ENCODE measurements at regions not wholly inside any gene's neighbourhood (a gene's known extent, or its start where the extent isn't known, plus 50 kb on each side); places are given as distances from the start of the nearest gene placed in this dataset.

GRCh38 chr11:95318498-95318897 lies 87.5 kb upstream of the SESN3 start:
- ChIA-PET CTCF (no interaction called here), POLR2A (no interaction called here)
- H3K4me1 ChIP-seq (ENCODE audit: insufficient read depth, low read length) = no peaks in the 10 kb centered on the region
- H3K9me3 Mint-ChIP-seq = no peaks in the 10 kb centered on the region
- no peaks in the 10 kb centered on the region for H3K36me3 ChIP-seq (ENCODE audit: insufficient read depth, low read length)
- H3K4me1 Mint-ChIP-seq (ENCODE audit: low read depth) = no peaks in the 10 kb centered on the region
- no peak overlapping the region for H3K27ac ChIP-seq (ENCODE audit: low read depth in 1 of 2, low read length in 2 of 2)
- no peak overlapping the region for H3K27ac Mint-ChIP-seq
- ATAC-seq (ENCODE audit: poor library complexity) (no peak), DNase-seq (no peak)
- H3K4me3 ChIP-seq (ENCODE audit: low read length) = no peak overlapping the region
- no peaks in the 10 kb centered on the region for H3K27me3 Mint-ChIP-seq
- no peak for TF ChIP-seq CTCF (IDR thresholded peaks at IDR 0.05)
- no peaks in the 10 kb centered on the region for H3K27me3 ChIP-seq (ENCODE audit: control insufficient read depth in 1 of 2, insufficient read depth in 2 of 2, low read length in 2 of 2)
- H3K9me3 ChIP-seq (ENCODE audit: control insufficient read depth in 1 of 2, insufficient read depth in 1 of 2, low read length in 2 of 2) = no peaks in the 10 kb centered on the region
- intact Hi-C loops (cut with DNase I, micrococcal nuclease) = no loop called here
- H3K36me3 Mint-ChIP-seq (ENCODE audit: low read depth) = no peaks in the 10 kb centered on the region
- no peak overlapping the region for H3K4me3 Mint-ChIP-seq

GRCh38 chr11:95308512-95309035 lies 77.6 kb upstream of the SESN3 start:
- intact Hi-C loops (cut with DNase I, micrococcal nuclease) = no loop called here
- Mint-ChIP-seq H3K4me1 (ENCODE audit: low read depth) (peaks cover 11% of the 10 kb centered on the region), H3K4me3 (no peak overlapping the region), H3K9me3 (no peaks in the 10 kb centered on the region), H3K27ac (no peak overlapping the region), H3K27me3 (no peaks in the 10 kb centered on the region), H3K36me3 (ENCODE audit: low read depth) (no peaks in the 10 kb centered on the region)
- Histone ChIP-seq H3K36me3 (ENCODE audit: insufficient read depth, low read length) (no peaks in the 10 kb centered on the region), H3K9me3 (ENCODE audit: control insufficient read depth in 1 of 2, insufficient read depth in 1 of 2, low read length in 2 of 2) (no peaks in the 10 kb centered on the region), H3K27me3 (ENCODE audit: control insufficient read depth in 1 of 2, insufficient read depth in 2 of 2, low read length in 2 of 2) (no peaks in the 10 kb centered on the region), H3K4me1 (ENCODE audit: insufficient read depth, low read length) (no peaks in the 10 kb centered on the region), H3K4me3 (ENCODE audit: low read length) (no peak overlapping the region), H3K27ac (ENCODE audit: low read depth in 1 of 2, low read length in 2 of 2) (no peak overlapping the region)
- ChIA-PET CTCF (no interaction called here), POLR2A (no interaction called here)
- peak in 1 of 14 experiments; percentile 35 for DNase-seq
- no peak for ATAC-seq (ENCODE audit: poor library complexity)
- TF ChIP-seq CTCF (IDR thresholded peaks at IDR 0.05) = no peak

- Histone ChIP-seq H3K4me3 (ENCODE audit: low read length) (no peak overlapping the region), H3K4me1 (ENCODE audit: insufficient read depth, low read length) (no peaks in the 10 kb centered on the region), H3K9me3 (ENCODE audit: control insufficient read depth in 1 of 2, insufficient read depth in 1 of 2, low read length in 2 of 2) (no peaks in the 10 kb centered on the region), H3K27me3 (ENCODE audit: control insufficient read depth in 1 of 2, insufficient read depth in 2 of 2, low read length in 2 of 2) (no peaks in the 10 kb centered on the region), H3K36me3 (ENCODE audit: insufficient read depth, low read length) (no peaks in the 10 kb centered on the region), H3K27ac (ENCODE audit: low read depth in 1 of 2, low read length in 2 of 2) (no peak overlapping the region)
- H3K27ac Mint-ChIP-seq = no peak overlapping the region
- H3K36me3 Mint-ChIP-seq (ENCODE audit: low read depth) = no peaks in the 10 kb centered on the region
- ChIA-PET POLR2A (interaction anchor here (0.6 to 0.7 kb wide), 2 partner anchors 39 to 376 kb away, joined by 3 read pairs; no protein-coding TSS in a partner anchor), CTCF (no interaction called here)
- no peaks in the 10 kb centered on the region for H3K27me3 Mint-ChIP-seq
- no peak for ATAC-seq (ENCODE audit: poor library complexity)
- intact Hi-C loops (cut with DNase I, micrococcal nuclease) = no loop called here
- no peak for DNase-seq
- TF ChIP-seq CTCF (IDR thresholded peaks at IDR 0.05) = no peak
- peaks cover 11% of the 10 kb centered on the region for H3K4me1 Mint-ChIP-seq (ENCODE audit: low read depth)
- no peaks in the 10 kb centered on the region for H3K9me3 Mint-ChIP-seq
- H3K4me3 Mint-ChIP-seq = no peak overlapping the region
Measured at GRCh38 chr11:95307286-95307685, 76.3 kb upstream of the SESN3 start.
